Fibroblast of lung (primary cell): ENCODE measurements at regions not wholly inside any gene's neighbourhood (a gene's known extent, or its start where the extent isn't known, plus 50 kb on each side); places are given as distances from the start of the nearest gene placed in this dataset.

Source experiments
- DNase-seq, 2 donors: peaks; one replicate each; pipeline versions ENCODE4 v3.0.0 to v3.0.0-alpha.2; 2010; ENCODE audit warnings: low read depth in 2 of 2
- H2AFZ ChIP-seq: 2 replicates; pipeline ENCODE4 v1.5.1; 2012; ENCODE audit warnings: low read length, control low read depth, inconsistent platforms
- H3K27ac ChIP-seq: 2 replicates; pipeline ENCODE4 v1.5.1; 2011; ENCODE audit warnings: low read length, control low read depth; ENCODE audit not compliant: insufficient read depth
- H3K27me3 ChIP-seq: 2 replicates; pipeline ENCODE4 v1.5.1; 2011; ENCODE audit warnings: mild to moderate bottlenecking, low read length; ENCODE audit not compliant: control insufficient read depth, insufficient read depth
- H3K36me3 ChIP-seq: 2 replicates; pipeline ENCODE4 v1.5.1; 2011; ENCODE audit warnings: low read length; ENCODE audit not compliant: control insufficient read depth, insufficient read depth
- H3K4me1 ChIP-seq: 2 replicates; pipeline ENCODE4 v1.5.1; 2011; ENCODE audit warnings: low read length; ENCODE audit not compliant: control insufficient read depth, insufficient read depth; ENCODE audit errors: extremely low read depth
- H3K4me2 ChIP-seq: 2 replicates; pipeline ENCODE4 v1.5.1; 2011; ENCODE audit warnings: low read length, control low read depth; ENCODE audit not compliant: insufficient read depth; ENCODE audit errors: extremely low read depth
- H3K4me3 ChIP-seq, 4 experiments: fragments of 200-600 bp in 1 of 4; sonication (generic) in 1 of 4; replicated peaks in 1 of 4; 2 replicates each; pipeline ENCODE4 v1.5.1; 2011 to 2016; ENCODE audit warnings: low read length in 4 of 4, low read depth in 3 of 4, mild to moderate bottlenecking in 3 of 4, control low read depth in 2 of 4, inconsistent platforms in 1 of 4, mixed read lengths in 1 of 4; ENCODE audit not compliant: insufficient read depth in 1 of 4; ENCODE audit errors: control extremely low read depth in 1 of 4
- H3K79me2 ChIP-seq: 2 replicates; pipeline ENCODE4 v1.5.1; 2012; ENCODE audit warnings: mild to moderate bottlenecking, low read length, inconsistent platforms; ENCODE audit not compliant: control insufficient read depth, insufficient read depth
- H3K9ac ChIP-seq: 2 replicates; pipeline ENCODE4 v1.5.1; 2011; ENCODE audit warnings: mild to moderate bottlenecking, low read length, control low read depth; ENCODE audit not compliant: insufficient read depth
- H3K9me3 ChIP-seq: 2 replicates; pipeline ENCODE4 v1.5.1; 2012; ENCODE audit warnings: low read depth, low read length; ENCODE audit not compliant: control insufficient read depth, insufficient read depth
- H4K20me1 ChIP-seq: 2 replicates; pipeline ENCODE4 v1.5.1; 2011; ENCODE audit warnings: low read length; ENCODE audit not compliant: control insufficient read depth, insufficient read depth; ENCODE audit errors: extremely low read depth
- EZH2 ChIP-seq: IDR thresholded peaks from 2 replicates; pipeline ENCODE4 v1.5.1; 2012; ENCODE audit warnings: low read length, control low read depth, mild to moderate bottlenecking; ENCODE audit errors: missing control alignments
- TF ChIP-seq, protein P1 (sequence below), 2 donors: IDR thresholded peaks in 1 of 2; conservative IDR thresholded peaks in 1 of 2; 1 replicate in 1 of 2; 2 replicates in 1 of 2; pipeline ENCODE4 v1.5.1; 2011 to 2012; ENCODE audit warnings: low read length in 2 of 2, control low read depth in 1 of 2, inconsistent platforms in 1 of 2, low read depth in 1 of 2, mild to moderate bottlenecking in 1 of 2

DNA sequence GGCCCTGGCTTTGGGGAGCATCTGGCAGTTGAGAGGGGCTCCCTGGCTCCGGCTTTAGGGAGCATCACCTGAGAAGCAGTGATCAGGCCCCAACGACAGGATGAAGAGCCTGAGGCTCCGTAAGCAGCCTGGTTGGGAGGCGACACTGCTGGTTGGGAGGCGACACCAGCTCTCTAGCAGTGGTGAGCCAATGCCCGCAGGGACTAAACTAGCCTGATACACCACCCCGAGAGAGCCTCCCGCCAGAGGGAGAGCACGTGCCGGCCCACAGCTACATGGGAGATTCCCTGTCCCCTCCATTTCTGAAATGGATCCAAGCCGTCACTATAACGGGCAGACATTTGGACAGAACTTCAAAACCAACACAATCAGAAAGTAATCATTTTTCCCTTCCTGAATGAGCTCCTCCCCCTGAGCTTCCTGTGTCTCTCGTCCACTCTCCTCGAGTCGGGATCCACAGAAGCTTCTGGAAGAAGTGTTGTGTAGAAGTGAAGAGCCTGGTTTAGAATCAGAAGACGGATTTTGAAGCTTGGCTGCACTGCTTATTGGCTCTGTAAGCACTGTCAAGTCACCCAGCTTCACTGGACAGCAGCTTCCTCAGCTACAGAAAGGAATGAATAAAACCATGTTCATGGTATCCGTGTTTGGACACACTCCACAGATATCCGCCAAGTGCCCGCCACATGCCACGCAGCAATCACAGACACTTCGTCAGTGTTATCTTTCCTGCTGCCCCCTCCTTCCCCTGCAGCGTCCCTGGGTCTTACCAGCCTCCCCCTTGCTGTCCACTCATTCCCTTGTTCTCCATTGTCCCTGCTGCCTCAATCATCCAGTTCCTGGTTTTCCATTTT is 199.6 kb downstream of the TTLL2 start:
- no peak overlapping the region for H3K9ac ChIP-seq
- no peak overlapping the region for H3K4me3 ChIP-seq
- no peak overlapping the region for H2AFZ ChIP-seq
- no peak overlapping the region for H3K27ac ChIP-seq
- TF ChIP-seq EZH2: no peak
- DNase-seq: no peak
- H3K36me3 ChIP-seq: no peaks in the 10 kb centered on the region
- H3K79me2 ChIP-seq: no peaks in the 10 kb centered on the region
- H3K27me3 ChIP-seq: no peaks in the 10 kb centered on the region
- H3K4me1 ChIP-seq: no peaks in the 10 kb centered on the region
- no peaks in the 10 kb centered on the region for H4K20me1 ChIP-seq
- no peaks in the 10 kb centered on the region for H3K9me3 ChIP-seq
- no peak overlapping the region for H3K4me2 ChIP-seq

DNA sequence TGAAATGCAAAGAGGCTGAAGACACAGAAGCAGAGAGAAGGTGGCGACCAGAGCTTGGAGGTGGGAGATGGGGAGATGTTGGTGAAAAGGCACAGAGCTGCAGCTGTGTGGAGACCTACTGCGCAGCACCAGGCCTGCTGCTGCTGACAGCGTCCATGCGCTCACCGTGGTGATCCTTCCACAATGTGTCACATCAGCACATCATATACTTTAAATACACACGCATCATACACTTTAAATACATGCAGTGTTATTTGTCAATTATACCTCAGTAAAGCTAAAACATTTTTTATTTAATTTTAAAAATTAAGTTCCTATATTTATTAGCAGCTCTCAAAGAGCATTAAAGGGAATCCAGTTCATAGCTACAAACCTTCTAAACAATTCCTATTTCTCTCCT is 200.9 kb downstream of the TTLL2 start:
- Histone ChIP-seq H3K4me1 (no peaks in the 10 kb centered on the region), H3K4me3 (no peak overlapping the region), H3K4me2 (no peak overlapping the region), H3K9ac (no peak overlapping the region), H3K36me3 (no peaks in the 10 kb centered on the region), H3K27ac (no peak overlapping the region), H3K9me3 (no peaks in the 10 kb centered on the region), H3K79me2 (no peaks in the 10 kb centered on the region), H2AFZ (no peak overlapping the region), H3K27me3 (no peaks in the 10 kb centered on the region), H4K20me1 (no peaks in the 10 kb centered on the region)
- no peak for DNase-seq
- TF ChIP-seq, protein P1, sequence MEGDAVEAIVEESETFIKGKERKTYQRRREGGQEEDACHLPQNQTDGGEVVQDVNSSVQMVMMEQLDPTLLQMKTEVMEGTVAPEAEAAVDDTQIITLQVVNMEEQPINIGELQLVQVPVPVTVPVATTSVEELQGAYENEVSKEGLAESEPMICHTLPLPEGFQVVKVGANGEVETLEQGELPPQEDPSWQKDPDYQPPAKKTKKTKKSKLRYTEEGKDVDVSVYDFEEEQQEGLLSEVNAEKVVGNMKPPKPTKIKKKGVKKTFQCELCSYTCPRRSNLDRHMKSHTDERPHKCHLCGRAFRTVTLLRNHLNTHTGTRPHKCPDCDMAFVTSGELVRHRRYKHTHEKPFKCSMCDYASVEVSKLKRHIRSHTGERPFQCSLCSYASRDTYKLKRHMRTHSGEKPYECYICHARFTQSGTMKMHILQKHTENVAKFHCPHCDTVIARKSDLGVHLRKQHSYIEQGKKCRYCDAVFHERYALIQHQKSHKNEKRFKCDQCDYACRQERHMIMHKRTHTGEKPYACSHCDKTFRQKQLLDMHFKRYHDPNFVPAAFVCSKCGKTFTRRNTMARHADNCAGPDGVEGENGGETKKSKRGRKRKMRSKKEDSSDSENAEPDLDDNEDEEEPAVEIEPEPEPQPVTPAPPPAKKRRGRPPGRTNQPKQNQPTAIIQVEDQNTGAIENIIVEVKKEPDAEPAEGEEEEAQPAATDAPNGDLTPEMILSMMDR (conservative IDR thresholded peaks at IDR 0.05 in 1 of 2, IDR thresholded peaks at IDR 0.05 in 1 of 2; ENCODE audit: low read depth in 1 of 2, low read length in 2 of 2): no peak
- no peak for TF ChIP-seq EZH2

DNA sequence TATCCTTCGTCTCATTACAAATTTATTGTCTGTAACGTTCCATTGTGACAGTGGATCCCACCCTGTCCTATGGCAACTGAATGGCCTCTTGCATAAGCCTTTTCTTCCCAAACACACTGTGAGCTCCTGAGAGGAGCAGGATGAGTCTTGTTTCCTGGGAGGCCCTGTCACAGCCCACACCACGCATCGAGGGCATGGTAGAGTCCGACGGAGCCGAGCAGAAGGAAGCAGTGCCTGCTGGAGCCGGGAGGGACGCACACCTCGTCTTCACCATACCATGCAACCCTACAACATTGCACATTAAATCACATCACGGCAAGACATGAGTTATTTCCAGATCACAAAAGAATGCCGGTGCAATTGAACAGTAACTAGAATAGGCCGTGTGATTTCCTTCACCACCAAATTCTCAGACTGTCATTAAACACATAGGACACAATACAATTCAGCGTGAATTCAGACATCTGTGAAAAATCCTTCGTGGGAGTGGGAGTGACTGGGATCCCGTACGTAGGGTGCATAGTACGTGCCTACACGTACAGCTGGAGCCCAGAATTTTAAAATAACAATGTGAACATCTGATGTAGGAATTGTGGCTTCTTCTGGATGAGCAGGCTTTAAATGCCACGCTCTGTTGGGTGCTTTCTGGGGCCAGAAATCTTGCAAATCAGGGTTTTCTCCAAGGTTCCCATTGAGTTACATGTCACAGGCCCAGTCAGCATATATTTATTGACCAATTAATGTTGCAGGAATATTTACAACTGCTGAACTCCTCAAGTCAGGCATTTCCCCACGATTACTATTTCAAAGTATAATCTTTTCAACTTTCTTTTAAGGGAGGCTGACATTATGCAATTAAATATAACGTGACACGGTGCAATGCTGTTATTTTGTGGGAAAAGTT is 201.8 kb downstream of the TTLL2 start:
- TF ChIP-seq, protein P1 (conservative IDR thresholded peaks at IDR 0.05 in 1 of 2, IDR thresholded peaks at IDR 0.05 in 1 of 2; ENCODE audit: low read depth in 1 of 2, low read length in 2 of 2): no peak
- TF ChIP-seq EZH2: no peak

More for the DNA sequence above, 201.8 kb downstream of the TTLL2 start:
- H3K79me2 ChIP-seq: no peaks in the 10 kb centered on the region
- no peak for DNase-seq
- no peaks in the 10 kb centered on the region for H4K20me1 ChIP-seq
- no peaks in the 10 kb centered on the region for H3K36me3 ChIP-seq
- no peak overlapping the region for H3K9ac ChIP-seq
- H2AFZ ChIP-seq: no peak overlapping the region
- H3K4me2 ChIP-seq: no peak overlapping the region
- H3K9me3 ChIP-seq: no peaks in the 10 kb centered on the region
- no peaks in the 10 kb centered on the region for H3K4me1 ChIP-seq
- H3K27me3 ChIP-seq: no peaks in the 10 kb centered on the region
- H3K4me3 ChIP-seq: no peak overlapping the region
- H3K27ac ChIP-seq: no peak overlapping the region
